ENCODE measurements at regions not wholly inside any gene's neighbourhood (a gene's known extent, or its start where the extent isn't known, plus 50 kb on each side); places are given as distances from the start of the nearest gene placed in this dataset.

DNA sequence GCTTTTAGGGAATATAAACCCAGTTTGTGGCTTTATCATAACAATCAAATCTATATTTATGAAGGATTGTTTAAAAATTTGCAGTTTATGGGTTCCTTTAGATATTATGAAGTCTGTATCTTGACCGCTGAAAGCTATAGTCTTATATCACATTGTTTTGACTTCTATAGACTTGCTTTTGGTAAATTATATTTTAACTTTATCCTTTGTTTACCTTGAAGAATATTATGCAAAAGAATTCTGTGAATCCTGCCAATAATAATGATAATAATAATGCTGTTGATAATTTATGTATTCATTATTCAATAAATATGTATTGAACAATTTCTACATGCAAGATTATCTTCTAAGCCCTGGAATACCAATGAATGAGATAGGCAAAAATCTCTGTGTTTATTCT lies 101.9 kb upstream of the MTPN start:
- no peak overlapping the region for H3K4me3 Mint-ChIP-seq
- H3K27me3 ChIP-seq (ENCODE audit: insufficient read depth, low read length) = no peaks in the 10 kb centered on the region
- no peak overlapping the region for H3K14ac ChIP-seq (ENCODE audit: insufficient read depth, low read length)
- no peaks in the 10 kb centered on the region for H3K27me3 Mint-ChIP-seq (ENCODE audit: low read depth)
- no peak overlapping the region for H2BK5ac ChIP-seq (ENCODE audit: insufficient read length, low read length)
- no peak overlapping the region for H4K91ac ChIP-seq (ENCODE audit: insufficient read length, low read depth, low read length)
- WGBS (ENCODE audit: extremely low coverage, insufficient read length, low lambda C conversion rate) = no CpG with 5 or more reads among the region's 1 CpG
- H2BK120ac ChIP-seq (ENCODE audit: low read depth, low read length, poor library complexity, severe bottlenecking) = no peak overlapping the region
- no peak overlapping the region for H4K8ac ChIP-seq (replicated peaks; ENCODE audit: insufficient read length, low read depth, low read length)
- DNase-seq = no peak
- no peak overlapping the region for H3K27ac ChIP-seq (ENCODE audit: insufficient read length, low read depth, low read length)
- no peak overlapping the region for H2BK12ac ChIP-seq (ENCODE audit: insufficient read length, low read depth, low read length)
- H3K56ac ChIP-seq (ENCODE audit: insufficient read length, low read depth, low read length) = no peak overlapping the region
- H3K4me1 ChIP-seq (ENCODE audit: insufficient read depth, low read length) = no peaks in the 10 kb centered on the region
- peaks cover 0 to 3% of the 10 kb centered on the region in 2 experiments; a peak in 2 of 4 replicates for H3K4me1 Mint-ChIP-seq
- H3K23me2 ChIP-seq (ENCODE audit: insufficient read length, low read depth, low read length, poor library complexity, severe bottlenecking) = no peaks in the 10 kb centered on the region
- no peaks in the 10 kb centered on the region for H4K20me1 ChIP-seq (ENCODE audit: control insufficient read depth, insufficient read depth, insufficient read length)
- H3K4ac ChIP-seq (ENCODE audit: low read depth, low read length) = no peak overlapping the region
- no peak overlapping the region for H2BK20ac ChIP-seq (ENCODE audit: low read depth, low read length, poor library complexity, severe bottlenecking)
- no peaks in the 10 kb centered on the region for H3K36me3 Mint-ChIP-seq (ENCODE audit: insufficient read depth in 1 of 3, low read depth in 3 of 3)
- TF ChIP-seq, protein P1, sequence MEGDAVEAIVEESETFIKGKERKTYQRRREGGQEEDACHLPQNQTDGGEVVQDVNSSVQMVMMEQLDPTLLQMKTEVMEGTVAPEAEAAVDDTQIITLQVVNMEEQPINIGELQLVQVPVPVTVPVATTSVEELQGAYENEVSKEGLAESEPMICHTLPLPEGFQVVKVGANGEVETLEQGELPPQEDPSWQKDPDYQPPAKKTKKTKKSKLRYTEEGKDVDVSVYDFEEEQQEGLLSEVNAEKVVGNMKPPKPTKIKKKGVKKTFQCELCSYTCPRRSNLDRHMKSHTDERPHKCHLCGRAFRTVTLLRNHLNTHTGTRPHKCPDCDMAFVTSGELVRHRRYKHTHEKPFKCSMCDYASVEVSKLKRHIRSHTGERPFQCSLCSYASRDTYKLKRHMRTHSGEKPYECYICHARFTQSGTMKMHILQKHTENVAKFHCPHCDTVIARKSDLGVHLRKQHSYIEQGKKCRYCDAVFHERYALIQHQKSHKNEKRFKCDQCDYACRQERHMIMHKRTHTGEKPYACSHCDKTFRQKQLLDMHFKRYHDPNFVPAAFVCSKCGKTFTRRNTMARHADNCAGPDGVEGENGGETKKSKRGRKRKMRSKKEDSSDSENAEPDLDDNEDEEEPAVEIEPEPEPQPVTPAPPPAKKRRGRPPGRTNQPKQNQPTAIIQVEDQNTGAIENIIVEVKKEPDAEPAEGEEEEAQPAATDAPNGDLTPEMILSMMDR (conservative IDR thresholded peaks at IDR 0.05) = no peak
- no peak overlapping the region for H3K4me2 ChIP-seq (ENCODE audit: insufficient read depth, insufficient read length, low read length)
- H3K23ac ChIP-seq (ENCODE audit: insufficient read length, low read depth, low read length) = no peak overlapping the region
- no peak overlapping the region for H3T11ph ChIP-seq (ENCODE audit: low read length)
- H3K9ac ChIP-seq (ENCODE audit: extremely low read depth, insufficient read length, low read length) = no peak overlapping the region
- no peaks in the 10 kb centered on the region for H3K79me2 ChIP-seq (ENCODE audit: insufficient read depth, low read length)
- H3K79me1 ChIP-seq (ENCODE audit: insufficient read depth, low read depth, low read length, poor library complexity, severe bottlenecking) = no peaks in the 10 kb centered on the region
- H3K18ac ChIP-seq (ENCODE audit: insufficient read length, low read depth, low read length) = no peak overlapping the region
- no peak overlapping the region for H2BK15ac ChIP-seq (ENCODE audit: low read depth, low read length)
- H2AK5ac ChIP-seq (ENCODE audit: insufficient read length, low read length) = no peak overlapping the region
- H3K9me3 ChIP-seq (ENCODE audit: control insufficient read depth, low read depth, low read length) = no peaks in the 10 kb centered on the region
- no peak overlapping the region for H3K27ac Mint-ChIP-seq
- H4K5ac ChIP-seq (ENCODE audit: insufficient read length, low read depth, low read length) = no peak overlapping the region
- H2AFZ ChIP-seq (ENCODE audit: low read length) = no peak overlapping the region
- no peaks in the 10 kb centered on the region for H3K9me3 Mint-ChIP-seq
